AG09319 (cell line): ENCODE measurements at regions not wholly inside any gene's neighbourhood (a gene's known extent, or its start where the extent isn't known, plus 50 kb on each side); places are given as distances from the start of the nearest gene placed in this dataset.
A peak's percentile ranks its signal among the peaks of the same experiment; 100 is the strongest.
"Not testable (repeated sequence)": the region's sequence is repeated elsewhere in the genome, so short reads cannot be mapped to it uniquely, and the experiment has no call there.

ENCODE experiments used
- DNase-seq: peaks from one replicate; pipeline ENCODE4 v3.0.0-alpha.2; 2010; ENCODE audit warnings: low read depth; ENCODE audit errors: extremely low read depth
- TF ChIP-seq, protein P1 (sequence below): IDR thresholded peaks from 2 replicates; pipeline ENCODE4 v1.5.1; 2011; ENCODE audit warnings: low read depth, mild to moderate bottlenecking, inconsistent platforms, low read length, moderate library complexity

DNA sequence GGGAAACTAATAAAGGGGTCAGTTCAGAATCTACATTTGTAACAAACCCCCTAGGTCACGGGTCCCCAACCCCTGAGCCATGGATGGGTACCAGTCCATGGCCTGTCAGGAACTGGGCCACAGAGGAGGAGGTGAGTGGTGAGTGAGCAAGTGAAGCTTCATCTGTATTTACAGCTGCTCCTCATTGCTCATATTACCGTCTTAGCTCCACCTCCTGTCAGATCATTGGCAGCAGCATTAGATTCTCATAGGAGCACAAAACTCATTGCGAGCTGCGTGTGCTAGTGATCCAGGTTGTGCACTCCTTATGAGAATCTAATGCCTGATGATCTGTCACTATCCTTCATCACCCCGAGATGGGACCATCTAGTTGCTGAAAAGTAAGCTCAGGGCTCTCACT lies 88.4 kb upstream of the MPP7 start:
- no peak for DNase-seq

DNA sequence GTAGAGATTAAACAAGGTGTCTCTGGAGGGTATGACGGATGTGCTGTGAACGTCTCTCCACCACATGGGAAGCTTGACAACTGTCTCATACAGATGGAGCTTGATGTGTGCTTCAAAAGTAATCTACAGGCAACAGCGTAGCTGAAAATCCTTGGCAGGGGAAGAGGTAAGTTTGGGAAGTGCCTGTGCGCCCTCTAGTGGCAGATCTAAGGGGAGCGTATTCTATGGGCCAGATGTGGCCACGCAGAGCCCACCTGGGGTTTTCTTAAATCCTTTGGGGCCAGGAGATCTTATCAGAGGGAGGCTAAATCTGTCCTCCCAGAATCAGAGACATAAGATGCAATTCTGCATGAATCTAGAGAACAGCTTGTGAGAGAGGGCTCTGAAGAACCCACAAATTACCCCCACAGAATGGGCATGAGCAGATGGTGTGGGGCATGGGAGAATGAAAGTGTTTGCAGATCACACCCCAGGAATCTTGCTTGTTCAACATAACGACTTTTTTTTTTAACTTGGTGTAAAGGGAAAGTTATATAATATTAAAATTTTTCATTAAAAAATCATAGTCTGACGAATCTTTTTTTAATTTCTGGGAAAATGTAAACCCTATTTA lies 91.2 kb upstream of the MPP7 start:
- peak; percentile 8 for DNase-seq
- TF ChIP-seq, protein P1, sequence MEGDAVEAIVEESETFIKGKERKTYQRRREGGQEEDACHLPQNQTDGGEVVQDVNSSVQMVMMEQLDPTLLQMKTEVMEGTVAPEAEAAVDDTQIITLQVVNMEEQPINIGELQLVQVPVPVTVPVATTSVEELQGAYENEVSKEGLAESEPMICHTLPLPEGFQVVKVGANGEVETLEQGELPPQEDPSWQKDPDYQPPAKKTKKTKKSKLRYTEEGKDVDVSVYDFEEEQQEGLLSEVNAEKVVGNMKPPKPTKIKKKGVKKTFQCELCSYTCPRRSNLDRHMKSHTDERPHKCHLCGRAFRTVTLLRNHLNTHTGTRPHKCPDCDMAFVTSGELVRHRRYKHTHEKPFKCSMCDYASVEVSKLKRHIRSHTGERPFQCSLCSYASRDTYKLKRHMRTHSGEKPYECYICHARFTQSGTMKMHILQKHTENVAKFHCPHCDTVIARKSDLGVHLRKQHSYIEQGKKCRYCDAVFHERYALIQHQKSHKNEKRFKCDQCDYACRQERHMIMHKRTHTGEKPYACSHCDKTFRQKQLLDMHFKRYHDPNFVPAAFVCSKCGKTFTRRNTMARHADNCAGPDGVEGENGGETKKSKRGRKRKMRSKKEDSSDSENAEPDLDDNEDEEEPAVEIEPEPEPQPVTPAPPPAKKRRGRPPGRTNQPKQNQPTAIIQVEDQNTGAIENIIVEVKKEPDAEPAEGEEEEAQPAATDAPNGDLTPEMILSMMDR, result peak; percentile 98

More for the DNA sequence above, 88.4 kb upstream of the MPP7 start:
- TF ChIP-seq, protein P1, result no peak

DNA sequence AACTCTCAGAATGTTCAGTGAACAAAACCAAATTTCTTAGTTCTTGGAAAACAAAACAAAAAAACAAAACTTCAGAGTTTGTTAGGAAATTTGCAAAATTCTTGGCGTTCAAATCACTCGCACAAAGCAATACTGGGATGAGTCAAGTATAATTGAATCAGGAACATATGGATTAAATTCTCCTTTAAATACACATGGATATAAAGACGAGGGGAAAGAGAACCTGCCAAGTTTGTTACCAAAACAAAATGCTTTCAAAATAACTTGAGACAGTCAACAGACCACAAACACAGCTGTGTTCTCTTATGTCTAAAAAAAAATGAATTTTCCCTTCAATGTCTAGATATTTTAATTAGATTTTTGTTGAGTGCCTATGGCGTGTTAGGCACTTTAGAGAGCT lies 93.5 kb upstream of the MPP7 start:
- DNase-seq, result peak; percentile 15
- TF ChIP-seq, protein P1, result no peak

DNA sequence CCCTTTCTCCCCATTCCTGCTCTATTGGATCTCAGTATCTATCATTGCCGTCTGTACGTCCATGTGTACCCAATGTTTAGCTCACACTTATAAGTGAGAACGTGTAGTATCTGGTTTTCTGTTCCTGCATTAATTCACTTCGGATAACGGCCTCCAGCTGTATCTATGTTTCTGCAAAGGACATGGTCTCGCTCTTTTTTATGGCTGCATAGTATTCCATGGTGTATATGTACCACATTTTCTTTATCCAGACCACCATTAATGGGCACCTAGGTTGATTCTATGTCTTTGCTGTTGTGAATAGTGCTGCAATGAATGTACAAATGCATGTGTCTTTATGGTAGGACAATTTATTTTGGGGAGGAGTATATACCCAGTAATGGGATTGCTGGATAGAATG lies 94.4 kb upstream of the MPP7 start:
- no peak for DNase-seq

DNA sequence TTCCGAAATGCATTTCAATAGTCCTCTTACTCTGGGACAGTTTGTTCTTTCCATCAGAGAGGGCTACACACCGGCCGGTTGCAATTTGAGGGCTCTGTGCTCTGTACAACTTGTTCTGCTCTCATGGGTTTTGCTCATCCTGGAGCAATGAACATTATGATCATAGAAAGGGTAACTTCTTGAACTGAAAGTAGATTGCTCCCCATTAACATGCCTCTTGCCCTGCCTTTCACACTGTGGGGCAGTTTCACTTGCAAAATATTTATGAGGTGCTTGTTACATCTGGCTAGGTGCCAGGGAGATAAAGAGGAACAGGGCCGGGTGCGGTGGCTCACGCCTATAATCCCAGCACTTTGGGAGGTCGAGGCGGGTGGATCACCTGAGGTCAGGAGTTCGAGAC lies 97.3 kb upstream of the MPP7 start:
- DNase-seq, result no peak
- TF ChIP-seq, protein P1, result no peak

More for the DNA sequence above, 94.4 kb upstream of the MPP7 start:
- TF ChIP-seq, protein P1, result no peak

DNA sequence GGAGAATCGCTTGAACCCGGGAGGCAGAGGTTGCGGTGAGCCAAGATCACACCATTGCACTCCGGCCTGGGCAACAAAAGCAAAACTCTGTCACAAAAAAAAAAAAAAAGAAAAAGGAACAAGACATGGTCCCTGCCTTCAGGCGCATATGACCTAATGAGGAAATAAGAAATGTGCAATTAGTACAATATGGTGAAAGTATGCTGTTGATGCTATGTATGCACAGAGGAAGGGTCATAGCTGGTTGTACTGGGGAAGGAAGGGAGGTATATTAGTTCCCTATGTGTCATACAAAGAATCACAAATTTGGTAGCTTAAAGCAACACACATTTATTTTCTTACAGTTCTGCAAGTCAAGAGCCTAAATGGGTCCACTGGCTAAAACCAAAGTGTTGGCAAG lies 97.8 kb upstream of the MPP7 start:
- TF ChIP-seq, protein P1, result no peak
- DNase-seq, result no peak

DNA sequence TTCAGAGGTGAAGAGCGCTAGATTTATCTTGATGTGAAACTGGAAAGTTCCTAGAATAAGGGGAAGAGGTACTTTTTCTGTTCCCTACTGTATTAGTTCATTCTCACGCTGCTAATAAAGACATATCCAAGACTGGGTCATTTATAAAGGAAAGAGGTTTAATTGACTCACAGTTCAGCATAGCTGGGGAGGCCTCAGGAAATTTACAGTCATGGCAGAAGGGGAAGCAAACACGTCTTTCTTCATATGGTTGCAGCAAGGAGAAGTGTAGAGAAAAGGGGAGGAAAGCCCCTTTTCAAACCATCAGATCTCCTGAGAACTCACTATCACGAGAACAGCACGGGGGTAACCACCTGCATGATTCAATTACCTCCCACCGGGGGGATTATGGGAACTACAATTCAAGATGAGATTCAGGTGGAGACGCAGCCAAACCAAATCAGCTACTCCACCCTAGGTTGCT lies 99.8 kb upstream of the MPP7 start:
- not testable (repeated sequence) for DNase-seq

DNA sequence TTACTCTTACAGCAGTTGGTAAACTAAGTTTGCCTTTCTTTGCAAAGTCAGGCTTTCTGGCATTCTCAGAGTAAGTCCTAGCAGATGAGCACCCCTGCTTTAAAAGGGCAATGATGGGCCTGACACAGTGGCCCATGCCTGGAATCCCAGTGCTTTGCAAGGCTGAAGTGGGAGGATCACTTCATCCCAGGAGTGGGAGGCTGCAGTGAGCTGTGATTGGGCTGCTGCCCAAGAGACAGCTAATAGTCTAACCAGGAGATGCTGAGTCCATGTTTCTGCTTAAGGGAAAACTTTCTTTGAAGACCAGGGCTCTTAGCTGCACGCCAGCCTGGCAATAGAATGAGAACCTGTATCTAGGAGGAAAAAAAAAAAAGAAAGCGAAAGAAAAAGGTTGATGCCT lies 100.2 kb upstream of the MPP7 start:
- TF ChIP-seq, protein P1, result no peak
- DNase-seq, result no peak
